ENCODE measurements at regions not wholly inside any gene's neighbourhood (a gene's known extent, or its start where the extent isn't known, plus 50 kb on each side); places are given as distances from the start of the nearest gene placed in this dataset.
"Not testable (repeated sequence)": the region's sequence is repeated elsewhere in the genome, so short reads cannot be mapped to it uniquely, and the experiment has no call there.

- DNase-seq (ENCODE audit: low read depth), result no peak
Observed at GRCh38 chr5:116887104-116887503, 312.5 kb upstream of the SEMA6A start.

- DNase-seq (ENCODE audit: low read depth), result no peak
Observed at GRCh38 chr5:116885825-116886224, 311.2 kb upstream of the SEMA6A start.

- no peak for DNase-seq (ENCODE audit: low read depth)
Observed at GRCh38 chr5:116883875-116884274, 309.3 kb upstream of the SEMA6A start.

- no peak for DNase-seq (ENCODE audit: low read depth)
Observed at GRCh38 chr5:116881921-116882531, 307.4 kb upstream of the SEMA6A start.

- DNase-seq (ENCODE audit: low read depth), result no peak
Observed at GRCh38 chr5:116880601-116881000, 306.0 kb upstream of the SEMA6A start.

GRCh38 chr5:116880150-116880549 is 305.5 kb upstream of the SEMA6A start:
- DNase-seq (ENCODE audit: low read depth), result no peak

GRCh38 chr5:116876240-116876840 is 301.7 kb upstream of the SEMA6A start:
- no peak for DNase-seq (ENCODE audit: low read depth)

GRCh38 chr5:116872986-116873385 is 298.4 kb upstream of the SEMA6A start:
- no peak for DNase-seq (ENCODE audit: low read depth)

- no peak for DNase-seq (ENCODE audit: low read depth)
Observed at GRCh38 chr5:116872486-116872885, 297.9 kb upstream of the SEMA6A start.

- not testable (repeated sequence) for DNase-seq (ENCODE audit: low read depth)
Observed at GRCh38 chr5:116867825-116868224, 293.2 kb upstream of the SEMA6A start.

- DNase-seq (ENCODE audit: low read depth), result no peak
Observed at GRCh38 chr5:116865651-116866050, 291.0 kb upstream of the SEMA6A start.

- no peak for DNase-seq (ENCODE audit: low read depth)
Observed at GRCh38 chr5:116864838-116865190, 290.2 kb upstream of the SEMA6A start.

- DNase-seq (ENCODE audit: low read depth), result no peak
Observed at GRCh38 chr5:116864157-116864837, 289.7 kb upstream of the SEMA6A start.

- no peak for DNase-seq (ENCODE audit: low read depth)
Observed at GRCh38 chr5:116862632-116863455, 288.2 kb upstream of the SEMA6A start.

GRCh38 chr5:116861666-116862065 is 287.0 kb upstream of the SEMA6A start:
- DNase-seq (ENCODE audit: low read depth), result no peak

- DNase-seq (ENCODE audit: low read depth), result no peak
Observed at GRCh38 chr5:116861097-116861496, 286.5 kb upstream of the SEMA6A start.

- no peak for DNase-seq (ENCODE audit: low read depth)
Observed at GRCh38 chr5:116859666-116860320, 285.2 kb upstream of the SEMA6A start.

GRCh38 chr5:116858705-116859333 is 284.2 kb upstream of the SEMA6A start:
- DNase-seq (ENCODE audit: low read depth), result no peak

GRCh38 chr5:116858020-116858419 is 283.4 kb upstream of the SEMA6A start:
- DNase-seq (ENCODE audit: low read depth), result not testable (repeated sequence)

- DNase-seq (ENCODE audit: low read depth), result no peak
Observed at GRCh38 chr5:116856271-116856670, 281.6 kb upstream of the SEMA6A start.

- no peak for DNase-seq (ENCODE audit: low read depth)
Observed at GRCh38 chr5:116853992-116854391, 279.4 kb upstream of the SEMA6A start.
